GM10248 (cell line): ENCODE measurements at regions not wholly inside any gene's neighbourhood (a gene's known extent, or its start where the extent isn't known, plus 50 kb on each side); places are given as distances from the start of the nearest gene placed in this dataset.

Experiments
- CTCF ChIA-PET: fragments of 300-600 bp; sonication (Branson Sonifier 250); formaldehyde crosslinking; extraction: SDS; loops from one replicate; lab custom pipeline; 2021; ENCODE audit warnings: antibody characterized with exemption; lab: Yijun Ruan, JAX
- POLR2A ChIA-PET: fragments of 350-650 bp; sonication (Branson Sonifier 250); formaldehyde crosslinking; extraction: SDS; loops from one replicate; lab custom pipeline; 2020; ENCODE audit warnings: antibody characterized with exemption; lab: Yijun Ruan, JAX
- DNase-seq: peaks from one replicate; pipeline ENCODE4 v3.0.0; 2012; ENCODE audit errors: extremely low spot score
- TF ChIP-seq, protein P1 (sequence below): IDR thresholded peaks from 2 replicates; pipeline ENCODE4 v1.5.1; 2012; ENCODE audit warnings: mild to moderate bottlenecking, low read depth; ENCODE audit errors: extremely low read depth, missing control alignments, control extremely low read depth

- ChIA-PET CTCF (interaction anchor here (1.4 kb wide), 1 partner anchor 14 kb away, joined by 3 read pairs; no protein-coding TSS in a partner anchor), POLR2A (no interaction called here)
- DNase-seq = no peak
- TF ChIP-seq, protein P1, sequence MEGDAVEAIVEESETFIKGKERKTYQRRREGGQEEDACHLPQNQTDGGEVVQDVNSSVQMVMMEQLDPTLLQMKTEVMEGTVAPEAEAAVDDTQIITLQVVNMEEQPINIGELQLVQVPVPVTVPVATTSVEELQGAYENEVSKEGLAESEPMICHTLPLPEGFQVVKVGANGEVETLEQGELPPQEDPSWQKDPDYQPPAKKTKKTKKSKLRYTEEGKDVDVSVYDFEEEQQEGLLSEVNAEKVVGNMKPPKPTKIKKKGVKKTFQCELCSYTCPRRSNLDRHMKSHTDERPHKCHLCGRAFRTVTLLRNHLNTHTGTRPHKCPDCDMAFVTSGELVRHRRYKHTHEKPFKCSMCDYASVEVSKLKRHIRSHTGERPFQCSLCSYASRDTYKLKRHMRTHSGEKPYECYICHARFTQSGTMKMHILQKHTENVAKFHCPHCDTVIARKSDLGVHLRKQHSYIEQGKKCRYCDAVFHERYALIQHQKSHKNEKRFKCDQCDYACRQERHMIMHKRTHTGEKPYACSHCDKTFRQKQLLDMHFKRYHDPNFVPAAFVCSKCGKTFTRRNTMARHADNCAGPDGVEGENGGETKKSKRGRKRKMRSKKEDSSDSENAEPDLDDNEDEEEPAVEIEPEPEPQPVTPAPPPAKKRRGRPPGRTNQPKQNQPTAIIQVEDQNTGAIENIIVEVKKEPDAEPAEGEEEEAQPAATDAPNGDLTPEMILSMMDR = no peak
Observed at GRCh38 chr3:13963137-13963886, 83.4 kb upstream of the WNT7A start.

- ChIA-PET CTCF (no interaction called here), POLR2A (no interaction called here)
- TF ChIP-seq, protein P1 = no peak
- DNase-seq = no peak
Observed at GRCh38 chr3:13954741-13955483, 75.0 kb upstream of the WNT7A start.

DNA sequence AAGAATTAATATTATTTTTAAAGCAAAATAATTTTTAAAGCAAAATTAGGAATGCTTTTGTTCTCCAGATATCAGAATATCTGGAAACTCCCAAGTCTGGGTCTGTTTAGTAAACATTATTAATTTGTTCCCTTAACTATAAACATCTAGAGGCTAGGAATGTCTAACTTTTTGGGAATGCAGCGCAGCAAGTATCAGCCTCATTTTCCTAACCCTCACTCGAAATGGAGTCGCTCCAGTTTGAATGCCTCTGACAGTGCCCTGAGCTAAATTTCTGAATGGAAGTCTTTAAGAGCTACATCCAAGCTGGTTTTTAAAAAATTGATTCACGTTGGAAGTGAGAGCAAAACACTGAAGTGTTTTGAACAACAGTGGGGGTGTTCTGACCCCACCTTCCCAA lies 74.4 kb upstream of the WNT7A start:
- DNase-seq = no peak
- ChIA-PET POLR2A (no interaction called here), CTCF (no interaction called here)
- TF ChIP-seq, protein P1 = no peak

GRCh38 chr3:13951184-13951583 lies 71.3 kb upstream of the WNT7A start:
- no peak for DNase-seq
- ChIA-PET CTCF (no interaction called here), POLR2A (no interaction called here)
- TF ChIP-seq, protein P1 = no peak

GRCh38 chr3:13950042-13950441 lies 70.2 kb upstream of the WNT7A start:
- TF ChIP-seq, protein P1 = no peak
- ChIA-PET CTCF (interaction anchor here (1.0 kb wide), 1 partner anchor 28 kb away, joined by 3 read pairs; no protein-coding TSS in a partner anchor), POLR2A (no interaction called here)
- DNase-seq = no peak

GRCh38 chr3:13947912-13948311 lies 68.0 kb upstream of the WNT7A start:
- ChIA-PET POLR2A (no interaction called here), CTCF (no interaction called here)
- TF ChIP-seq, protein P1 = no peak
- DNase-seq = no peak
